ENCODE measurements at regions not wholly inside any gene's neighbourhood (a gene's known extent, or its start where the extent isn't known, plus 50 kb on each side); places are given as distances from the start of the nearest gene placed in this dataset. TPM values are rescaled to one million over a fixed set of nuclear protein-coding genes. Genes with fewer than 3 reads are reported as not detected.

GRCh38 chr5:43772764-43773477, 169.9 kb downstream of the NNT start:
- no peaks in the 10 kb centered on the region for H3K36me3 ChIP-seq (ENCODE audit: control insufficient read depth, insufficient read depth, low read length)
- no peaks in the 10 kb centered on the region for H3K9me3 ChIP-seq (ENCODE audit: control insufficient read depth, insufficient read depth, low read length)
- H3K27me3 ChIP-seq (ENCODE audit: control insufficient read depth, insufficient read depth, low read length) = no peaks in the 10 kb centered on the region
- DNase-seq (ENCODE audit: low read depth in 4 of 6, low spot score in 6 of 6) = no peak
- no peak overlapping the region for H3K27ac ChIP-seq (ENCODE audit: low read depth, low read length)
- H3K4me1 ChIP-seq (ENCODE audit: control insufficient read depth, insufficient read depth, low read length) = no peaks in the 10 kb centered on the region
- H3K4me3 ChIP-seq (ENCODE audit: low read depth, low read length) = no peak overlapping the region
- WGBS (ENCODE audit: insufficient coverage) = 77% methylated on average over 3 of the region's 5 CpGs

GRCh38 chr5:43772458-43772763, 169.4 kb downstream of the NNT start:
- Histone ChIP-seq H3K27me3 (ENCODE audit: control insufficient read depth, insufficient read depth, low read length) (no peaks in the 10 kb centered on the region), H3K9me3 (ENCODE audit: control insufficient read depth, insufficient read depth, low read length) (no peaks in the 10 kb centered on the region), H3K36me3 (ENCODE audit: control insufficient read depth, insufficient read depth, low read length) (no peaks in the 10 kb centered on the region), H3K4me3 (ENCODE audit: low read depth, low read length) (no peak overlapping the region), H3K4me1 (ENCODE audit: control insufficient read depth, insufficient read depth, low read length) (no peaks in the 10 kb centered on the region), H3K27ac (ENCODE audit: low read depth, low read length) (no peak overlapping the region)
- DNase-seq (ENCODE audit: low read depth in 4 of 6, low spot score in 6 of 6) = no peak
- no CpG with 5 or more reads among the region's 1 CpG for WGBS (ENCODE audit: insufficient coverage)

- DNase-seq (ENCODE audit: low read depth in 4 of 6, low spot score in 6 of 6) = no peak
- Histone ChIP-seq H3K4me3 (ENCODE audit: low read depth, low read length) (no peak overlapping the region), H3K36me3 (ENCODE audit: control insufficient read depth, insufficient read depth, low read length) (no peaks in the 10 kb centered on the region), H3K9me3 (ENCODE audit: control insufficient read depth, insufficient read depth, low read length) (no peaks in the 10 kb centered on the region), H3K27ac (ENCODE audit: low read depth, low read length) (no peak overlapping the region), H3K27me3 (ENCODE audit: control insufficient read depth, insufficient read depth, low read length) (no peaks in the 10 kb centered on the region), H3K4me1 (ENCODE audit: control insufficient read depth, insufficient read depth, low read length) (no peaks in the 10 kb centered on the region)
- 93% methylated on average over 3 of the region's 3 CpGs for WGBS (ENCODE audit: insufficient coverage)
Observed at GRCh38 chr5:43771611-43772031, 168.6 kb downstream of the NNT start.

- H3K4me3 ChIP-seq (ENCODE audit: low read depth, low read length) = no peak overlapping the region
- no peaks in the 10 kb centered on the region for H3K4me1 ChIP-seq (ENCODE audit: control insufficient read depth, insufficient read depth, low read length)
- no peak overlapping the region for H3K27ac ChIP-seq (ENCODE audit: low read depth, low read length)
- no peaks in the 10 kb centered on the region for H3K36me3 ChIP-seq (ENCODE audit: control insufficient read depth, insufficient read depth, low read length)
- H3K27me3 ChIP-seq (ENCODE audit: control insufficient read depth, insufficient read depth, low read length) = no peaks in the 10 kb centered on the region
- peak in 2 of 6 donors; percentile 2 to 39 for DNase-seq (ENCODE audit: low read depth in 4 of 6, low spot score in 6 of 6)
- H3K9me3 ChIP-seq (ENCODE audit: control insufficient read depth, insufficient read depth, low read length) = no peaks in the 10 kb centered on the region
- WGBS (ENCODE audit: insufficient coverage) = no CpG with 5 or more reads among the region's 7 CpGs
Observed at GRCh38 chr5:43769571-43770355, 166.8 kb downstream of the NNT start.

Small RNA genes in the stretch of these regions (small RNA-seq; reads per million reads assigned to genes)
- not detected for gene RNU6-381P (ENCODE audit: low replicate concordance)
